Sigmoid colon (tissue), 6 donors: ENCODE measurements at regions not wholly inside any gene's neighbourhood (a gene's known extent, or its start where the extent isn't known, plus 50 kb on each side); places are given as distances from the start of the nearest gene placed in this dataset.

Source experiments
- DNase-seq: peaks from one replicate; pipeline ENCODE4 v3.0.0-alpha.2; 2019
- H3K27ac ChIP-seq, 4 donors: fragments of 200-600 bp; sonication (generic); one replicate each; pipeline ENCODE4 v1.5.1; 2016 to 2019; ENCODE audit warnings: mild to moderate bottlenecking in 1 of 4
- H3K27me3 ChIP-seq, 3 donors: fragments of 200-600 bp; sonication (generic); one replicate each; pipeline ENCODE4 v1.5.1; 2019; ENCODE audit warnings: mild to moderate bottlenecking in 1 of 3
- H3K36me3 ChIP-seq, 4 donors: fragments of 200-600 bp; sonication (generic); one replicate each; pipeline ENCODE4 v1.5.1; 2016 to 2019
- H3K4me1 ChIP-seq, 4 donors: fragments of 200-600 bp; sonication (generic); one replicate each; pipeline ENCODE4 v1.5.1; 2017 to 2019
- H3K4me3 ChIP-seq, 4 donors: fragments of 200-600 bp; sonication (generic); one replicate each; pipeline ENCODE4 v1.5.1; 2017 to 2019; ENCODE audit warnings: mild to moderate bottlenecking in 2 of 4, moderate library complexity in 1 of 4
- H3K9me3 ChIP-seq, 4 donors: fragments of 200-600 bp in 3 of 4; sonication (generic) in 3 of 4; one replicate each; pipeline versions ENCODE4 v1.5.1 to v1.6.1; 2013 to 2019
- EP300 ChIP-seq, 4 donors: sonication (generic); formaldehyde crosslinking; IDR thresholded peaks; one replicate each; pipeline ENCODE4 v1.6.1; 2017; ENCODE audit warnings: antibody characterized with exemption in 4 of 4
- POLR2A ChIP-seq, 2 donors: fragments of 450-650 bp; IDR thresholded peaks; one replicate each; pipeline ENCODE4 v1.6.1; 2016; ENCODE audit warnings: antibody characterized with exemption in 2 of 2, mild to moderate bottlenecking in 2 of 2, moderate library complexity in 2 of 2
- POLR2AphosphoS5 ChIP-seq, 4 donors: sonication (generic); formaldehyde crosslinking; IDR thresholded peaks; one replicate each; pipeline ENCODE4 v1.6.1; 2017; ENCODE audit warnings: antibody characterized with exemption in 4 of 4
- WGBS, 2 donors: extraction: QIAGEN DNeasy Blood & Tissue Kit; methylation state at CpG; one replicate each; pipeline ENCODE4 v1.1.7; 2013; 5-methylcytosine and 5-hydroxymethylcytosine counted together
- intact Hi-C: fragments of 100-400 bp; cut with DNase I; formaldehyde crosslinking; loops from one replicate; pipeline ENCODE4 v1.15.1; 2023
- TF ChIP-seq, protein P1 (sequence below), 4 experiments: fragments of 450-650 bp in 3 of 4; fragments of 200-600 bp in 1 of 4; IDR thresholded peaks; one replicate each; pipeline ENCODE4 v1.5.1; 2016 to 2019; ENCODE audit warnings: antibody characterized with exemption in 4 of 4, mild to moderate bottlenecking in 3 of 4, moderate library complexity in 2 of 4
- donor health status: healthy with polysubstance abuse.
- donor health status: healthy.

DNA sequence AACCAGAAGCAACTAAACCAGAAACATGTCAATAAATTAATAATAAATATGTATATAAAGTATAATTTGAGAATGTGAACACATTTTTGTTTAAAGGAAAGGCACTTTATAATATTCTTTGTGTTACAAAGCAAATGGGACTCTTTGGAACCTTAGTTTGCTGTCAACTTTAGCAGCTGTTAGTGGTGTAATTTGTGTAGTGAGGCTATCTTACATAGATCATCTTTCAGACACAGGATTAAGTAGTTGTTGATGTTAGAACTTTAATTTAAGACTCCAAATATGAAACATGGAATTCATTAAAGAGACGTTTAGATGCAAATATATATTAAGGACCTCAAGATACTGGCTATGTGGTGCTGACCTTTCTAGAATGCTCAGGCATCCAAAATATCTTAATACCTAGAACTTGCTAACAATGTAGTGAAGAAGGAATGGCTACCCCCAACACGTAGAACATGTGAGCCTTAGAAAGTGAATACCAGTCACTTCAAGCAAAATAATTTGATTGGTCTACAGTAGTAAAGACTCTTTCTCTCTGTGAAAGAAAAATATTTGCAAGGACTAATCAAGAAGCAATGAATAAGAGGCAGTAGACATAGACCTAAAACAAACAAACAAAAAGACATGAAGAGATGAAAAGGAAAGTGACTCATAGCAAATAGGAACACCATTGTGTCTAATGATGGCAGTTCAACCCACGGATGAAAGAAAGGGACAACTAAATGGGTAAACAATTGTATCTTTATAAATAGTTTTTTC is 811.4 kb downstream of the USP25 start:
- WGBS, 2 donors = 59 to 66% methylated on average over 3 of the region's 3 CpGs
- TF ChIP-seq POLR2A (IDR thresholded peaks at IDR 0.05) = no peak
- TF ChIP-seq EP300 (IDR thresholded peaks at IDR 0.05) = no peak
- TF ChIP-seq, protein P1, sequence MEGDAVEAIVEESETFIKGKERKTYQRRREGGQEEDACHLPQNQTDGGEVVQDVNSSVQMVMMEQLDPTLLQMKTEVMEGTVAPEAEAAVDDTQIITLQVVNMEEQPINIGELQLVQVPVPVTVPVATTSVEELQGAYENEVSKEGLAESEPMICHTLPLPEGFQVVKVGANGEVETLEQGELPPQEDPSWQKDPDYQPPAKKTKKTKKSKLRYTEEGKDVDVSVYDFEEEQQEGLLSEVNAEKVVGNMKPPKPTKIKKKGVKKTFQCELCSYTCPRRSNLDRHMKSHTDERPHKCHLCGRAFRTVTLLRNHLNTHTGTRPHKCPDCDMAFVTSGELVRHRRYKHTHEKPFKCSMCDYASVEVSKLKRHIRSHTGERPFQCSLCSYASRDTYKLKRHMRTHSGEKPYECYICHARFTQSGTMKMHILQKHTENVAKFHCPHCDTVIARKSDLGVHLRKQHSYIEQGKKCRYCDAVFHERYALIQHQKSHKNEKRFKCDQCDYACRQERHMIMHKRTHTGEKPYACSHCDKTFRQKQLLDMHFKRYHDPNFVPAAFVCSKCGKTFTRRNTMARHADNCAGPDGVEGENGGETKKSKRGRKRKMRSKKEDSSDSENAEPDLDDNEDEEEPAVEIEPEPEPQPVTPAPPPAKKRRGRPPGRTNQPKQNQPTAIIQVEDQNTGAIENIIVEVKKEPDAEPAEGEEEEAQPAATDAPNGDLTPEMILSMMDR (IDR thresholded peaks at IDR 0.05) = no peak
- no peak for TF ChIP-seq POLR2AphosphoS5 (IDR thresholded peaks at IDR 0.05)

DNA sequence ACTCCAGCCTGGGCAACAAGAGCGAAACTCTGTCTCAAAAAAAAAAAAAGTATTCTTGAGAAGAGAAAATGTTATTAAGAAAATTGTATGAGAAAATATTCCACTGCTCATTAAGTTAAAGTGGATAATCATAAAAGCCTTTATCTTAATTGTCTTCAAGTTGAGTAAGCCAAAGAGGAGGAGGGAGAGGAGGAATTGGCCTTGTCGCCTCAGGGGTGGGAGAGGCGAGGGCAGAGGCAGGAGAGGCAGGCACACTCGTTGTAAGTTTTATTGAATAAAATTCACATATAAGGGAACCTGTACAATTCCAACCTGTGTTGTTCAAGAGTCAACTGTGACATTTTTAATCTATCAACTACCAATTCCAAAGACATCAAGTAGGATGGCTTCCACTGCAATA is 820.3 kb downstream of the USP25 start:
- TF ChIP-seq EP300 (IDR thresholded peaks at IDR 0.05) = no peak
- TF ChIP-seq, protein P1 (IDR thresholded peaks at IDR 0.05) = no peak
- TF ChIP-seq POLR2AphosphoS5 (IDR thresholded peaks at IDR 0.05) = no peak
- TF ChIP-seq POLR2A (IDR thresholded peaks at IDR 0.05) = no peak
- no peak for DNase-seq
- Histone ChIP-seq H3K4me3 (no peak overlapping the region), H3K36me3 (no peaks in the 10 kb centered on the region), H3K27ac (no peak overlapping the region), H3K27me3 (no peaks in the 10 kb centered on the region), H3K4me1 (no peaks in the 10 kb centered on the region), H3K9me3 (no peaks in the 10 kb centered on the region)
- 65 to 88% methylated on average over 4 of the region's 4 CpGs for WGBS, 2 donors
- intact Hi-C loops = no loop called here

More for the DNA sequence above, 811.4 kb downstream of the USP25 start:
- Histone ChIP-seq H3K27me3 (no peaks in the 10 kb centered on the region), H3K4me1 (peaks cover 0 to 4% (median 0%) of the 10 kb centered on the region in 4 donors), H3K27ac (no peak overlapping the region), H3K4me3 (no peak overlapping the region), H3K9me3 (no peaks in the 10 kb centered on the region), H3K36me3 (no peaks in the 10 kb centered on the region)
- no peak for DNase-seq
- intact Hi-C loops = no loop called here

- no peaks in the 10 kb centered on the region for H3K36me3 ChIP-seq
- 67 to 78% methylated on average over 7 of the region's 7 CpGs for WGBS, 2 donors
- DNase-seq = no peak
- H3K27me3 ChIP-seq = no peaks in the 10 kb centered on the region
- no peaks in the 10 kb centered on the region for H3K4me1 ChIP-seq
- TF ChIP-seq, protein P1 (IDR thresholded peaks at IDR 0.05) = no peak
- TF ChIP-seq POLR2AphosphoS5 (IDR thresholded peaks at IDR 0.05) = no peak
- no peak for TF ChIP-seq EP300 (IDR thresholded peaks at IDR 0.05)
- no peak for TF ChIP-seq POLR2A (IDR thresholded peaks at IDR 0.05)
- H3K4me3 ChIP-seq = no peak overlapping the region
- H3K9me3 ChIP-seq = no peaks in the 10 kb centered on the region
- intact Hi-C loops = no loop called here
- H3K27ac ChIP-seq = no peak overlapping the region
These were observed 821.3 kb downstream of the USP25 start for GRCh38 chr21:16550917-16551741.

DNA sequence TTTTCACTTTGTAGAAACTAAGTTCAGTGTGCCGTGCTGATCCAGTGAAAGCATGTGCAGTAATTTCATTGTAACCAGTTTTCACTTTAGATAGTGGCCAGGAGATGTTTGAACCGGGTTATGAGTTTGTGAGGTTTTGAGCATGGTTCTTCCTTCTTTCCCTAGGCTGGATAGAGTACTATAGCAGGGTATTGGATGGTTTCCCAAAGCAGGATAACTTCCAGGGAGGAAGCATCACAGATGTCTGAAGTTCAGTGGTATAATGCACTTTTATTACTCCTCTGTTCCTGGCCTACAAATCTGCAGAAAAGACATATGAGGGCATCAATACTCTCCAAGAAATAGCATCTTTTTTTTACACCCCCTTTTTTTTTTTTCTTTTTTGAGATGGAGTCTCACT is 823.1 kb downstream of the USP25 start:
- Histone ChIP-seq H3K27ac (no peak overlapping the region), H3K4me1 (no peaks in the 10 kb centered on the region), H3K4me3 (no peak overlapping the region), H3K9me3 (no peaks in the 10 kb centered on the region), H3K36me3 (no peaks in the 10 kb centered on the region), H3K27me3 (no peaks in the 10 kb centered on the region)
- 77 to 86% methylated on average over 2 of the region's 2 CpGs for WGBS, 2 donors
- TF ChIP-seq POLR2A (IDR thresholded peaks at IDR 0.05) (no peak), POLR2AphosphoS5 (IDR thresholded peaks at IDR 0.05) (no peak), EP300 (IDR thresholded peaks at IDR 0.05) (no peak)
- TF ChIP-seq, protein P1 (IDR thresholded peaks at IDR 0.05) = no peak
- no peak for DNase-seq
- intact Hi-C loops = no loop called here
